HCT116 (cell line): ENCODE measurements at regions not wholly inside any gene's neighbourhood (a gene's known extent, or its start where the extent isn't known, plus 50 kb on each side); places are given as distances from the start of the nearest gene placed in this dataset.

ENCODE experiments used
- ATAC-seq: fragments of 200-7000 bp; cut with Tn5 transposase; 2 replicates; pipeline ENCODE4 v1.9.1; 2020; ENCODE audit warnings: mild to moderate bottlenecking, moderate library complexity
- BruUV-seq: library from RNA; stranded (reverse); fragments of 400-500 nt; replicated peaks from 2 replicates; lab custom pipeline; 2021; lab: Mats Ljungman, UMichigan
- CTCF ChIA-PET: fragments of 300-600 bp; sonication (Branson Sonifier 250); formaldehyde crosslinking; loops from one replicate; lab custom pipeline; 2021; ENCODE audit warnings: antibody characterized with exemption; lab: Charles Lee
- POLR2A ChIA-PET: fragments of 300-600, 350-600 bp; sonication (Branson Sonifier 250); formaldehyde crosslinking; loops from one replicate; lab custom pipeline; 2021; ENCODE audit warnings: antibody characterized with exemption; lab: Charles Lee
- RAD21 ChIA-PET, 2 experiments: fragments of 300-600 bp; sonication (Branson Sonifier 250); formaldehyde crosslinking; loops; one replicate each; lab custom pipeline; 2023; ENCODE audit warnings: low total read pairs in 2 of 2; ENCODE audit not compliant: uncharacterized antibody in 2 of 2, unreplicated experiment in 2 of 2, low non-redundant PET in 1 of 2; lab: Charles Lee
- DNase-seq: peaks from one replicate; pipeline ENCODE4 v3.0.0-alpha.2; 2010; ENCODE audit warnings: low read depth, low spot score
- H2AFZ ChIP-seq: fragments of 200-600 bp; shearing (Covaris generic), sonication (generic); 2 replicates; pipeline ENCODE4 v1.6.1; 2017; ENCODE audit warnings: low read depth, mixed run types, mixed read lengths, antibody characterized with exemption, low read length; ENCODE audit not compliant: poor library complexity, severe bottlenecking
- H3K27ac ChIP-seq: 2 replicates; pipeline ENCODE4 v1.5.1; 2012; ENCODE audit warnings: low read depth, low read length
- H3K27me3 ChIP-seq: fragments of 200-600 bp; sonication (generic); 2 replicates; pipeline ENCODE4 v1.6.1; 2016; ENCODE audit warnings: mixed run types, low read length, mixed read lengths; ENCODE audit not compliant: insufficient read depth
- H3K36me3 ChIP-seq, 2 experiments: fragments of 200-500 bp in 1 of 2; fragments of 200-600 bp in 1 of 2; sonication (Bioruptor generic) in 1 of 2; sonication (generic) in 1 of 2; 2 replicates each; pipeline versions ENCODE4 v1.5.1 to v1.6.1; 2014 to 2016; ENCODE audit warnings: low read length in 2 of 2, inconsistent platforms in 1 of 2, mixed read lengths in 1 of 2, mixed run types in 1 of 2; ENCODE audit not compliant: insufficient read depth in 2 of 2, control insufficient read depth in 1 of 2
- H3K4me1 ChIP-seq, 2 experiments: fragments of 200-600 bp in 1 of 2; sonication (generic) in 1 of 2; 2 replicates each; pipeline versions ENCODE4 v1.5.1 to v1.6.1; 2012 to 2017; ENCODE audit warnings: low read length in 2 of 2, inconsistent platforms in 1 of 2, mild to moderate bottlenecking in 1 of 2, mixed read lengths in 1 of 2, mixed run types in 1 of 2, moderate library complexity in 1 of 2; ENCODE audit not compliant: insufficient read depth in 2 of 2, control insufficient read depth in 1 of 2
- H3K4me2 ChIP-seq: fragments of 200-600 bp; sonication (generic); 2 replicates; pipeline ENCODE4 v1.6.1; 2017; ENCODE audit warnings: mixed run types, low read length, mixed read lengths
- H3K4me3 ChIP-seq, 2 experiments: fragments of 200-600 bp in 1 of 2; sonication (generic) in 1 of 2; replicated peaks in 1 of 2; 2 replicates each; pipeline ENCODE4 v1.5.1; 2011 to 2016; ENCODE audit warnings: low read length in 2 of 2, control low read depth in 1 of 2, low read depth in 1 of 2, mild to moderate bottlenecking in 1 of 2, mixed read lengths in 1 of 2, mixed run types in 1 of 2
- H3K79me2 ChIP-seq: fragments of 200-600 bp; sonication (generic); 2 replicates; pipeline ENCODE4 v1.6.1; 2017; ENCODE audit warnings: mild to moderate bottlenecking, mixed run types, low read length, moderate library complexity, mixed read lengths; ENCODE audit not compliant: insufficient read depth
- H3K9ac ChIP-seq: fragments of 200-600 bp; sonication (generic); 2 replicates; pipeline ENCODE4 v1.6.1; 2016; ENCODE audit warnings: low read length, mixed read lengths
- H3K9me2 ChIP-seq: fragments of 200-600 bp; sonication (generic), shearing (Covaris generic); 2 replicates; pipeline ENCODE4 v1.6.1; 2017; ENCODE audit warnings: mixed run types, mild to moderate bottlenecking, moderate library complexity; ENCODE audit not compliant: insufficient read depth
- H3K9me3 ChIP-seq, 2 experiments: fragments of 200-500 bp in 1 of 2; fragments of 200-600 bp in 1 of 2; sonication (Bioruptor generic) in 1 of 2; sonication (generic) in 1 of 2; 2 replicates each; pipeline ENCODE4 v1.6.1; 2014 to 2017; ENCODE audit warnings: low read length in 2 of 2, mixed read lengths in 2 of 2, inconsistent platforms in 1 of 2, low read depth in 1 of 2, mild to moderate bottlenecking in 1 of 2, mixed run types in 1 of 2, moderate library complexity in 1 of 2; ENCODE audit not compliant: control insufficient read depth in 1 of 2, insufficient read depth in 1 of 2
- H4K20me1 ChIP-seq: fragments of 200-600 bp; sonication (generic), shearing (Covaris generic); 2 replicates; pipeline ENCODE4 v1.6.1; 2017; ENCODE audit warnings: mixed run types, mild to moderate bottlenecking, moderate library complexity; ENCODE audit not compliant: insufficient read depth
- CEBPB ChIP-seq: IDR thresholded peaks from 2 replicates; pipeline ENCODE4 v1.6.1; 2012; ENCODE audit warnings: low read depth
- CTCF ChIP-seq, 3 experiments: fragments of 200-600 bp in 1 of 3; sonication (generic) in 1 of 3; IDR thresholded peaks in 2 of 3; conservative IDR thresholded peaks in 1 of 3; 2 replicates each; pipeline ENCODE4 v1.5.1; 2012 to 2017; ENCODE audit warnings: low read depth in 2 of 3, low read length in 2 of 3, antibody characterized with exemption in 1 of 3, borderline replicate concordance in 1 of 3, control low read depth in 1 of 3, mild to moderate bottlenecking in 1 of 3, mixed read lengths in 1 of 3, mixed run types in 1 of 3, moderate library complexity in 1 of 3; ENCODE audit not compliant: insufficient read depth in 1 of 3
- ELF1 ChIP-seq: IDR thresholded peaks from 2 replicates; pipeline ENCODE4 v1.6.1; 2012; ENCODE audit warnings: low read depth, borderline replicate concordance
- EZH2phosphoT487 ChIP-seq: fragments of 200-600 bp; IDR thresholded peaks from 2 replicates; pipeline ENCODE4 v1.6.1; 2018; ENCODE audit warnings: antibody characterized with exemption, borderline replicate concordance
- MAX ChIP-seq: IDR thresholded peaks from 2 replicates; pipeline ENCODE4 v1.6.1; 2012
- SP1 ChIP-seq: IDR thresholded peaks from 2 replicates; pipeline ENCODE4 v1.6.1; 2012; ENCODE audit warnings: low read depth
- SRF ChIP-seq: IDR thresholded peaks from 2 replicates; pipeline ENCODE4 v1.6.1; 2012; ENCODE audit warnings: low read depth
- TCF7L2 ChIP-seq: IDR thresholded peaks from 2 replicates; pipeline ENCODE4 v1.7.0; 2011; ENCODE audit warnings: borderline replicate concordance, inconsistent platforms; ENCODE audit not compliant: insufficient read depth, insufficient read length; ENCODE audit errors: extremely low read depth
- YY1 ChIP-seq: IDR thresholded peaks from 2 replicates; pipeline ENCODE4 v1.6.1; 2011; ENCODE audit warnings: low read length, low read depth, moderate library complexity, mild to moderate bottlenecking; ENCODE audit not compliant: insufficient replicate concordance; ENCODE audit errors: extremely low read depth
- ZBTB33 ChIP-seq: IDR thresholded peaks from 2 replicates; pipeline ENCODE4 v1.6.1; 2011; ENCODE audit warnings: mild to moderate bottlenecking, low read length, moderate library complexity; ENCODE audit not compliant: insufficient replicate concordance; ENCODE audit errors: extremely low read depth
- intact Hi-C: fragments of 100-400 bp; cut with micrococcal nuclease; formaldehyde crosslinking; loops from 2 replicates; pipeline ENCODE4 v1.10.0; 2022

- no TSS peak for BruUV-seq
- H3K9me3 ChIP-seq, result no peaks in the 10 kb centered on the region
- no peaks in the 10 kb centered on the region for H3K27me3 ChIP-seq
- DNase-seq (no peak), ATAC-seq (no peak)
- no peaks in the 10 kb centered on the region for H3K79me2 ChIP-seq
- H3K4me1 ChIP-seq, result peaks cover 7 to 12% of the 10 kb centered on the region in 2 experiments; a peak in 2 of 4 replicates
- H3K9me2 ChIP-seq, result no peaks in the 10 kb centered on the region
- no peak overlapping the region for H3K4me3 ChIP-seq
- H2AFZ ChIP-seq, result peak overlapping the region; percentile 65
- ChIA-PET RAD21 (no interaction called here), CTCF (no interaction called here), POLR2A (interaction anchor here (1.5 kb wide), 1 partner anchor 282 kb away, joined by 3 read pairs; no protein-coding TSS in a partner anchor)
- intact Hi-C loops, result no loop called here
- H3K9ac ChIP-seq, result no peak overlapping the region
- TF ChIP-seq EZH2phosphoT487 (no peak), CTCF (IDR thresholded peaks at IDR 0.05 in 2 of 3, conservative IDR thresholded peaks at IDR 0.05 in 1 of 3; ENCODE audit: borderline replicate concordance in 1 of 3, insufficient read depth in 1 of 3, low read depth in 2 of 3, low read length in 2 of 3) (no peak), SRF (no peak), ZBTB33 (no peak), CEBPB (peak; percentile 6; the same call in 1 of the 2 replicates), ELF1 (no peak), SP1 (no peak), TCF7L2 (peak; percentile 8), YY1 (no peak), MAX (no peak)
- H4K20me1 ChIP-seq, result no peaks in the 10 kb centered on the region
- H3K4me2 ChIP-seq, result no peak overlapping the region; the same call in 1 of the 2 replicates
- H3K36me3 ChIP-seq, result no peaks in the 10 kb centered on the region
- no peak overlapping the region for H3K27ac ChIP-seq
Measured at GRCh38 chr12:88638966-88639760, 58.9 kb upstream of the KITLG start.
